HUES64 (cell line): ENCODE measurements at regions not wholly inside any gene's neighbourhood (a gene's known extent, or its start where the extent isn't known, plus 50 kb on each side); places are given as distances from the start of the nearest gene placed in this dataset.
"Not testable (repeated sequence)": the region's sequence is repeated elsewhere in the genome, so short reads cannot be mapped to it uniquely, and the experiment has no call there.

Source experiments
- H3K27ac ChIP-seq: 2 replicates; pipeline ENCODE4 v1.7.0; 2013; ENCODE audit warnings: low read depth, low read length, inconsistent platforms
- H3K27me3 ChIP-seq: 2 replicates; pipeline ENCODE4 v1.6.1; 2013; ENCODE audit warnings: mild to moderate bottlenecking, low read length; ENCODE audit not compliant: insufficient read depth
- H3K36me3 ChIP-seq: 2 replicates; pipeline ENCODE4 v1.6.1; 2013; ENCODE audit warnings: mild to moderate bottlenecking, low read length; ENCODE audit not compliant: insufficient read depth
- H3K4me1 ChIP-seq: 2 replicates; pipeline ENCODE4 v1.6.1; 2013; ENCODE audit warnings: mild to moderate bottlenecking, low read length, moderate library complexity; ENCODE audit not compliant: insufficient read depth
- H3K4me3 ChIP-seq: 2 replicates; pipeline ENCODE4 v1.5.1; 2013; ENCODE audit warnings: mild to moderate bottlenecking, low read length, moderate library complexity
- H3K9ac ChIP-seq: 2 replicates; pipeline ENCODE4 v1.6.1; 2013; ENCODE audit warnings: mild to moderate bottlenecking, low read depth, low read length
- H3K9me3 ChIP-seq: 2 replicates; pipeline ENCODE4 v1.6.1; 2013; ENCODE audit warnings: low read depth, low read length; ENCODE audit not compliant: insufficient read depth
- WGBS: fragments of 150-250, 120-280 bp; methylation state at CpG from one replicate; pipeline ENCODE4 v1.1.7; 2013; ENCODE audit warnings: missing lambda C conversion rate; 5-methylcytosine and 5-hydroxymethylcytosine counted together

- 93% methylated on average over 1 of the region's 1 CpG for WGBS
- H3K27ac ChIP-seq = no peak overlapping the region
Observed at GRCh38 chr4:124155239-124155638, 557.3 kb downstream of the ANKRD50 start.

GRCh38 chr4:124157396-124158083, 555.0 kb downstream of the ANKRD50 start:
- 94% methylated on average over 4 of the region's 4 CpGs for WGBS
- no peak overlapping the region for H3K9ac ChIP-seq
- no peaks in the 10 kb centered on the region for H3K27me3 ChIP-seq
- H3K36me3 ChIP-seq = no peaks in the 10 kb centered on the region
- H3K27ac ChIP-seq = no peak overlapping the region
- H3K4me3 ChIP-seq = no peak overlapping the region
- no peaks in the 10 kb centered on the region for H3K9me3 ChIP-seq
- no peaks in the 10 kb centered on the region for H3K4me1 ChIP-seq

More at GRCh38 chr4:124155239-124155638, 557.3 kb downstream of the ANKRD50 start:
- Histone ChIP-seq H3K9me3 (no peaks in the 10 kb centered on the region), H3K4me1 (no peaks in the 10 kb centered on the region), H3K27me3 (no peaks in the 10 kb centered on the region), H3K36me3 (no peaks in the 10 kb centered on the region), H3K4me3 (no peak overlapping the region), H3K9ac (no peak overlapping the region)

GRCh38 chr4:124163401-124163800, 549.1 kb downstream of the ANKRD50 start:
- WGBS = 100% methylated on average over 1 of the region's 1 CpG
- Histone ChIP-seq H3K4me1 (no peaks in the 10 kb centered on the region), H3K36me3 (no peaks in the 10 kb centered on the region), H3K4me3 (no peak overlapping the region), H3K9ac (no peak overlapping the region), H3K27me3 (no peaks in the 10 kb centered on the region), H3K27ac (no peak overlapping the region), H3K9me3 (no peaks in the 10 kb centered on the region)

- Histone ChIP-seq H3K4me3 (no peak overlapping the region), H3K36me3 (no peaks in the 10 kb centered on the region), H3K27me3 (no peaks in the 10 kb centered on the region), H3K4me1 (no peaks in the 10 kb centered on the region), H3K9me3 (no peaks in the 10 kb centered on the region), H3K9ac (no peak overlapping the region), H3K27ac (no peak overlapping the region)
- WGBS = 90% methylated on average over 2 of the region's 2 CpGs
Observed at GRCh38 chr4:124167602-124168001, 544.9 kb downstream of the ANKRD50 start.

- not testable (repeated sequence) for H3K9me3 ChIP-seq, H3K27me3 ChIP-seq, H3K36me3 ChIP-seq, H3K4me1 ChIP-seq, H3K4me3 ChIP-seq, H3K27ac ChIP-seq, H3K9ac ChIP-seq
- WGBS = 100% methylated on average over 1 of the region's 1 CpG
Observed at GRCh38 chr4:124169524-124169923, 543.0 kb downstream of the ANKRD50 start.

GRCh38 chr4:124173912-124174311, 538.6 kb downstream of the ANKRD50 start:
- WGBS = 77% methylated on average over 2 of the region's 2 CpGs
- H3K9me3 ChIP-seq = no peaks in the 10 kb centered on the region
- no peak overlapping the region for H3K27ac ChIP-seq
- H3K4me3 ChIP-seq = no peak overlapping the region
- H3K9ac ChIP-seq = no peak overlapping the region
- H3K27me3 ChIP-seq = no peaks in the 10 kb centered on the region
- H3K4me1 ChIP-seq = no peaks in the 10 kb centered on the region
- H3K36me3 ChIP-seq = no peaks in the 10 kb centered on the region

GRCh38 chr4:124177647-124178425, 534.7 kb downstream of the ANKRD50 start:
- WGBS = 92% methylated on average over 4 of the region's 4 CpGs
- Histone ChIP-seq H3K4me3 (no peak overlapping the region), H3K27ac (no peak overlapping the region), H3K36me3 (no peaks in the 10 kb centered on the region), H3K9ac (no peak overlapping the region), H3K4me1 (no peaks in the 10 kb centered on the region), H3K9me3 (no peaks in the 10 kb centered on the region), H3K27me3 (no peaks in the 10 kb centered on the region)

GRCh38 chr4:124178449-124179021, 534.0 kb downstream of the ANKRD50 start:
- no peaks in the 10 kb centered on the region for H3K27me3 ChIP-seq
- no peaks in the 10 kb centered on the region for H3K36me3 ChIP-seq
- 0 out of 2 replicates have a peak, but pooled peaks cover 5% of the 10 kb centered on the region for H3K4me1 ChIP-seq
- H3K27ac ChIP-seq = no peak overlapping the region
- H3K9me3 ChIP-seq = no peaks in the 10 kb centered on the region
- no peak overlapping the region for H3K9ac ChIP-seq
- 85% methylated on average over 4 of the region's 4 CpGs for WGBS
- H3K4me3 ChIP-seq = no peak overlapping the region

- Histone ChIP-seq H3K27ac (no peak overlapping the region), H3K36me3 (no peaks in the 10 kb centered on the region), H3K4me3 (no peak overlapping the region), H3K9me3 (no peaks in the 10 kb centered on the region), H3K4me1 (0 out of 2 replicates have a peak, but pooled peaks cover 5% of the 10 kb centered on the region), H3K9ac (no peak overlapping the region), H3K27me3 (no peaks in the 10 kb centered on the region)
- WGBS = 92% methylated on average over 4 of the region's 5 CpGs
Observed at GRCh38 chr4:124179506-124180186, 532.9 kb downstream of the ANKRD50 start.

GRCh38 chr4:124181039-124181438, 531.5 kb downstream of the ANKRD50 start:
- H3K36me3 ChIP-seq = no peaks in the 10 kb centered on the region
- whole genome bisulfite sequencing = no CpG with 5 or more reads among the region's 2 CpGs
- 0 out of 2 replicates have a peak, but pooled peaks cover 5% of the 10 kb centered on the region for H3K4me1 ChIP-seq
- no peaks in the 10 kb centered on the region for H3K27me3 ChIP-seq
- H3K4me3 ChIP-seq = no peak overlapping the region
- H3K9me3 ChIP-seq = no peaks in the 10 kb centered on the region
- no peak overlapping the region for H3K9ac ChIP-seq
- no peak overlapping the region for H3K27ac ChIP-seq

GRCh38 chr4:124183231-124183630, 529.3 kb downstream of the ANKRD50 start:
- no peak overlapping the region for H3K4me3 ChIP-seq
- no peak overlapping the region for H3K9ac ChIP-seq
- 0 out of 2 replicates have a peak, but pooled peaks cover 5% of the 10 kb centered on the region for H3K4me1 ChIP-seq
- no peaks in the 10 kb centered on the region for H3K27me3 ChIP-seq
- WGBS = 91% methylated on average over 2 of the region's 2 CpGs
- H3K27ac ChIP-seq = no peak overlapping the region
- no peaks in the 10 kb centered on the region for H3K36me3 ChIP-seq
- H3K9me3 ChIP-seq = no peaks in the 10 kb centered on the region
